IPS DF 4.7 (cell line): ENCODE measurements at regions not wholly inside any gene's neighbourhood (a gene's known extent, or its start where the extent isn't known, plus 50 kb on each side); places are given as distances from the start of the nearest gene placed in this dataset.
"Not testable (repeated sequence)": the region's sequence is repeated elsewhere in the genome, so short reads cannot be mapped to it uniquely, and the experiment has no call there.

Source experiments
- DNase-seq: peaks from one replicate; pipeline ENCODE4 v3.0.0-alpha.2; 2013; ENCODE audit warnings: low spot score; ENCODE audit errors: extremely low read depth

- no peak for DNase-seq
These were observed 149.7 kb upstream of the CADM1 start for GRCh38 chr11:115653926-115654325.

- no peak for DNase-seq
These were observed 148.9 kb upstream of the CADM1 start for GRCh38 chr11:115653076-115653475.

- no peak for DNase-seq
These were observed 148.3 kb upstream of the CADM1 start for GRCh38 chr11:115652496-115652895.

- no peak for DNase-seq
These were observed 147.9 kb upstream of the CADM1 start for GRCh38 chr11:115652094-115652493.

- no peak for DNase-seq
These were observed 145.2 kb upstream of the CADM1 start for GRCh38 chr11:115649461-115649860.

GRCh38 chr11:115645631-115646317 is 141.6 kb upstream of the CADM1 start:
- DNase-seq, result peak; percentile 30

GRCh38 chr11:115644856-115645255 is 140.6 kb upstream of the CADM1 start:
- no peak for DNase-seq

GRCh38 chr11:115643549-115644270 is 139.5 kb upstream of the CADM1 start:
- no peak for DNase-seq

GRCh38 chr11:115642660-115643059 is 138.4 kb upstream of the CADM1 start:
- DNase-seq, result no peak

- no peak for DNase-seq
These were observed 133.5 kb upstream of the CADM1 start for GRCh38 chr11:115637599-115638241.

GRCh38 chr11:115636753-115637527 is 132.7 kb upstream of the CADM1 start:
- DNase-seq, result no peak

- not testable (repeated sequence) for DNase-seq
These were observed 129.8 kb upstream of the CADM1 start for GRCh38 chr11:115633977-115634376.

- DNase-seq, result no peak
These were observed 127.8 kb upstream of the CADM1 start for GRCh38 chr11:115632061-115632460.

GRCh38 chr11:115631609-115632008 is 127.4 kb upstream of the CADM1 start:
- DNase-seq, result no peak

GRCh38 chr11:115630214-115630613 is 126.0 kb upstream of the CADM1 start:
- DNase-seq, result no peak

GRCh38 chr11:115629456-115630015 is 125.3 kb upstream of the CADM1 start:
- no peak for DNase-seq

GRCh38 chr11:115627666-115628460 is 123.6 kb upstream of the CADM1 start:
- no peak for DNase-seq

- no peak for DNase-seq
These were observed 122.9 kb upstream of the CADM1 start for GRCh38 chr11:115627071-115627470.

GRCh38 chr11:115626414-115626813 is 122.2 kb upstream of the CADM1 start:
- DNase-seq, result no peak

- DNase-seq, result no peak
These were observed 121.3 kb upstream of the CADM1 start for GRCh38 chr11:115625502-115625901.

- no peak for DNase-seq
These were observed 119.8 kb upstream of the CADM1 start for GRCh38 chr11:115624065-115624464.
